HFFc6 (cell line): ENCODE measurements at regions not wholly inside any gene's neighbourhood (a gene's known extent, or its start where the extent isn't known, plus 50 kb on each side); places are given as distances from the start of the nearest gene placed in this dataset.

Experiments
- DNase-seq: peaks from one replicate; pipeline ENCODE4 v3.0.0-alpha.2; 2018
- H3K27ac Mint-ChIP-seq: 2 replicates; pipeline ENCODE4 v1.8.0; 2020; ENCODE audit warnings: mild to moderate bottlenecking, mixed read lengths
- H3K27me3 Mint-ChIP-seq: 2 replicates; pipeline ENCODE4 v1.8.0; 2021; ENCODE audit warnings: mild to moderate bottlenecking, moderate library complexity, mixed read lengths; ENCODE audit not compliant: insufficient read depth
- H3K36me3 Mint-ChIP-seq: 2 replicates; pipeline ENCODE4 v1.8.0; 2021; ENCODE audit warnings: low read depth, mixed read lengths
- H3K4me1 Mint-ChIP-seq: 2 replicates; pipeline ENCODE4 v1.8.0; 2020; ENCODE audit warnings: low read depth, mixed read lengths
- H3K4me3 Mint-ChIP-seq: 2 replicates; pipeline ENCODE4 v1.8.0; 2020; ENCODE audit warnings: mild to moderate bottlenecking, moderate library complexity, mixed read lengths
- H3K9me3 Mint-ChIP-seq: 2 replicates; pipeline ENCODE4 v1.8.0; 2020; ENCODE audit warnings: mild to moderate bottlenecking, mixed read lengths
- CTCF ChIP-seq: fragments of 200-600 bp; sonication (generic); IDR thresholded peaks from 2 replicates; pipeline ENCODE4 v1.5.0; 2021; ENCODE audit warnings: antibody characterized with exemption, mild to moderate bottlenecking

- DNase-seq: no peak
- Mint-ChIP-seq H3K4me3 (no peak overlapping the region), H3K27me3 (no peaks in the 10 kb centered on the region), H3K27ac (no peak overlapping the region), H3K4me1 (no peaks in the 10 kb centered on the region), H3K36me3 (peaks cover 4% of the 10 kb centered on the region; the same call in 1 of the 2 replicates), H3K9me3 (peaks cover 53% of the 10 kb centered on the region)
- TF ChIP-seq CTCF: no peak
Measured at GRCh38 chr11:39681428-39681827, 1778.0 kb downstream of the LRRC4C start.

GRCh38 chr11:39678996-39679395 lies 1780.5 kb downstream of the LRRC4C start:
- no peak overlapping the region for H3K4me3 Mint-ChIP-seq
- H3K36me3 Mint-ChIP-seq: peaks cover 4% of the 10 kb centered on the region; the same call in 1 of the 2 replicates
- no peaks in the 10 kb centered on the region for H3K4me1 Mint-ChIP-seq
- TF ChIP-seq CTCF: no peak
- peaks cover 47% of the 10 kb centered on the region for H3K9me3 Mint-ChIP-seq
- DNase-seq: no peak
- no peak overlapping the region for H3K27ac Mint-ChIP-seq
- no peaks in the 10 kb centered on the region for H3K27me3 Mint-ChIP-seq

GRCh38 chr11:39675171-39675570 lies 1784.3 kb downstream of the LRRC4C start:
- no peak for TF ChIP-seq CTCF
- H3K9me3 Mint-ChIP-seq: peaks cover 31% of the 10 kb centered on the region
- H3K36me3 Mint-ChIP-seq: no peaks in the 10 kb centered on the region
- no peak overlapping the region for H3K27ac Mint-ChIP-seq
- no peak for DNase-seq
- no peaks in the 10 kb centered on the region for H3K27me3 Mint-ChIP-seq
- H3K4me3 Mint-ChIP-seq: no peak overlapping the region
- no peaks in the 10 kb centered on the region for H3K4me1 Mint-ChIP-seq

- no peaks in the 10 kb centered on the region for H3K36me3 Mint-ChIP-seq
- no peak for TF ChIP-seq CTCF
- no peaks in the 10 kb centered on the region for H3K4me1 Mint-ChIP-seq
- no peak overlapping the region for H3K4me3 Mint-ChIP-seq
- peaks cover 28% of the 10 kb centered on the region for H3K9me3 Mint-ChIP-seq
- H3K27ac Mint-ChIP-seq: no peak overlapping the region
- no peak for DNase-seq
- no peaks in the 10 kb centered on the region for H3K27me3 Mint-ChIP-seq
Measured at GRCh38 chr11:39674761-39675160, 1784.7 kb downstream of the LRRC4C start.

GRCh38 chr11:39674024-39674423 lies 1785.4 kb downstream of the LRRC4C start:
- Mint-ChIP-seq H3K4me1 (no peaks in the 10 kb centered on the region), H3K9me3 (peaks cover 28% of the 10 kb centered on the region), H3K4me3 (no peak overlapping the region), H3K36me3 (no peaks in the 10 kb centered on the region), H3K27me3 (no peaks in the 10 kb centered on the region), H3K27ac (no peak overlapping the region)
- TF ChIP-seq CTCF: no peak
- DNase-seq: no peak

GRCh38 chr11:39668640-39669039 lies 1790.8 kb downstream of the LRRC4C start:
- no peak for TF ChIP-seq CTCF
- DNase-seq: no peak
- Mint-ChIP-seq H3K36me3 (no peaks in the 10 kb centered on the region), H3K27me3 (no peaks in the 10 kb centered on the region), H3K4me1 (no peaks in the 10 kb centered on the region), H3K9me3 (peaks cover 38% of the 10 kb centered on the region), H3K27ac (no peak overlapping the region), H3K4me3 (no peak overlapping the region)
